ENCODE measurements at regions not wholly inside any gene's neighbourhood (a gene's known extent, or its start where the extent isn't known, plus 50 kb on each side); places are given as distances from the start of the nearest gene placed in this dataset.

DNA sequence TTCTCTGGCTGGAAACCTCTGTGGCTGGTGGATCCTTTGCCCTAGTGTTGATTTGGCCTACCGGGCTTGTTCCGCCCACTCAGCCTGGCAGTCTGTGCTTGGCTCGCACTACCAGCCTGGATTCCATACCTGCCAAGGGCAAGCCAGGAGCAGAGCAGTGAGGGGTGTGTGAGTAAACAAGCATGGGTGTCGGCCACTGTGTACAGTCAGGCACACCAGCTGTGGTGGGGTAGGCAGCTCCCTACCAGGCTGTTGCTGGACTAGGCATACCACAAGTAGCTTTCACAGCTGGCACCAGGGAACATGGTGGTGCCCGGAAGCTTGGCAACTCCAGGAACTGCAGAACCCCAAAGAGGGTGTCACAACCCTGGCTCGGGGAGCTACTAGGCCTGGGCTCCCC, 942.9 kb upstream of the LRRN3 start:
- TF ChIP-seq, protein P1, sequence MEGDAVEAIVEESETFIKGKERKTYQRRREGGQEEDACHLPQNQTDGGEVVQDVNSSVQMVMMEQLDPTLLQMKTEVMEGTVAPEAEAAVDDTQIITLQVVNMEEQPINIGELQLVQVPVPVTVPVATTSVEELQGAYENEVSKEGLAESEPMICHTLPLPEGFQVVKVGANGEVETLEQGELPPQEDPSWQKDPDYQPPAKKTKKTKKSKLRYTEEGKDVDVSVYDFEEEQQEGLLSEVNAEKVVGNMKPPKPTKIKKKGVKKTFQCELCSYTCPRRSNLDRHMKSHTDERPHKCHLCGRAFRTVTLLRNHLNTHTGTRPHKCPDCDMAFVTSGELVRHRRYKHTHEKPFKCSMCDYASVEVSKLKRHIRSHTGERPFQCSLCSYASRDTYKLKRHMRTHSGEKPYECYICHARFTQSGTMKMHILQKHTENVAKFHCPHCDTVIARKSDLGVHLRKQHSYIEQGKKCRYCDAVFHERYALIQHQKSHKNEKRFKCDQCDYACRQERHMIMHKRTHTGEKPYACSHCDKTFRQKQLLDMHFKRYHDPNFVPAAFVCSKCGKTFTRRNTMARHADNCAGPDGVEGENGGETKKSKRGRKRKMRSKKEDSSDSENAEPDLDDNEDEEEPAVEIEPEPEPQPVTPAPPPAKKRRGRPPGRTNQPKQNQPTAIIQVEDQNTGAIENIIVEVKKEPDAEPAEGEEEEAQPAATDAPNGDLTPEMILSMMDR (IDR thresholded peaks at IDR 0.05; ENCODE audit: low read depth, low read length, poor library complexity, severe bottlenecking): no peak
- no peak for TF ChIP-seq EZH2phosphoT487 (IDR thresholded peaks at IDR 0.05; ENCODE audit: borderline replicate concordance, low read length)
